ENCODE measurements at regions not wholly inside any gene's neighbourhood (a gene's known extent, or its start where the extent isn't known, plus 50 kb on each side); places are given as distances from the start of the nearest gene placed in this dataset.

GRCh38 chr7:115748123-115748738, 282.3 kb downstream of the TFEC start:
- Histone ChIP-seq H3K36me3 (no peaks in the 10 kb centered on the region), H3K27me3 (peaks cover 3% of the 10 kb centered on the region), H3K9me3 (no peaks in the 10 kb centered on the region), H3K4me1 (ENCODE audit: insufficient read depth) (no peaks in the 10 kb centered on the region), H3K27ac (no peak overlapping the region), H3K4me3 (no peak overlapping the region)
- intact Hi-C loops (cut with DNase I), result no loop called here
- no peak for DNase-seq
- TF ChIP-seq CTCF (IDR thresholded peaks at IDR 0.05) (no peak), POLR2A (IDR thresholded peaks at IDR 0.05) (no peak), EP300 (IDR thresholded peaks at IDR 0.05) (no peak)
- 67 to 77% (median 75%) methylated on average over 5 of the region's 5 CpGs for WGBS, 3 donors

- no peak for TF ChIP-seq CTCF (IDR thresholded peaks at IDR 0.05)
- TF ChIP-seq POLR2A (IDR thresholded peaks at IDR 0.05), result no peak
- no peak for TF ChIP-seq EP300 (IDR thresholded peaks at IDR 0.05)
- DNase-seq, result no peak
- 49 to 52% (median 50%) methylated on average over 4 of the region's 4 CpGs for WGBS, 3 donors
- Histone ChIP-seq H3K9me3 (no peaks in the 10 kb centered on the region), H3K27me3 (peaks cover 3% of the 10 kb centered on the region), H3K4me1 (ENCODE audit: insufficient read depth) (no peaks in the 10 kb centered on the region), H3K4me3 (no peak overlapping the region), H3K27ac (no peak overlapping the region), H3K36me3 (no peaks in the 10 kb centered on the region)
- intact Hi-C loops (cut with DNase I), result no loop called here
Measured at GRCh38 chr7:115747174-115747573, 283.4 kb downstream of the TFEC start.

GRCh38 chr7:115740043-115740442, 290.5 kb downstream of the TFEC start:
- H3K4me1 ChIP-seq (ENCODE audit: insufficient read depth), result no peaks in the 10 kb centered on the region
- H3K27ac ChIP-seq, result no peak overlapping the region
- H3K36me3 ChIP-seq, result no peaks in the 10 kb centered on the region
- no peak overlapping the region for H3K4me3 ChIP-seq
- TF ChIP-seq CTCF (IDR thresholded peaks at IDR 0.05) (no peak), EP300 (IDR thresholded peaks at IDR 0.05) (no peak), POLR2A (IDR thresholded peaks at IDR 0.05) (no peak)
- no peak for DNase-seq
- intact Hi-C loops (cut with DNase I), result no loop called here
- peaks cover 3% of the 10 kb centered on the region for H3K27me3 ChIP-seq
- H3K9me3 ChIP-seq, result no peaks in the 10 kb centered on the region

- Histone ChIP-seq H3K4me3 (no peak overlapping the region), H3K9me3 (no peaks in the 10 kb centered on the region), H3K4me1 (ENCODE audit: insufficient read depth) (no peaks in the 10 kb centered on the region), H3K27ac (no peak overlapping the region), H3K27me3 (no peaks in the 10 kb centered on the region), H3K36me3 (no peaks in the 10 kb centered on the region)
- no peak for DNase-seq
- intact Hi-C loops (cut with DNase I), result no loop called here
- WGBS, 3 donors, result 87 to 91% (median 91%) methylated on average over 3 of the region's 3 CpGs
- TF ChIP-seq CTCF (IDR thresholded peaks at IDR 0.05) (no peak), POLR2A (IDR thresholded peaks at IDR 0.05) (no peak), EP300 (IDR thresholded peaks at IDR 0.05) (no peak)
Measured at GRCh38 chr7:115734641-115735040, 295.9 kb downstream of the TFEC start.

Measured in ovary (tissue), 7 donors.